ENCODE measurements at regions not wholly inside any gene's neighbourhood (a gene's known extent, or its start where the extent isn't known, plus 50 kb on each side); places are given as distances from the start of the nearest gene placed in this dataset.

- Histone ChIP-seq H2AFZ (no peak overlapping the region), H3K9me3 (ENCODE audit: control insufficient read depth, low read length) (no peaks in the 10 kb centered on the region), H3K27ac (no peak overlapping the region), H3K9ac (no peak overlapping the region), H3K79me2 (no peaks in the 10 kb centered on the region), H3K4me3 (ENCODE audit: low read depth, low read length) (no peak overlapping the region), H3K4me2 (ENCODE audit: low read length) (no peak overlapping the region), H3K36me3 (ENCODE audit: control insufficient read depth, insufficient read depth, low read length) (no peaks in the 10 kb centered on the region), H3K27me3 (ENCODE audit: control insufficient read depth, insufficient read depth, low read length) (no peaks in the 10 kb centered on the region), H3K4me1 (no peaks in the 10 kb centered on the region)
- TF ChIP-seq CTCF (IDR thresholded peaks at IDR 0.05): no peak
These were observed 788.7 kb upstream of the KLHL29 start for GRCh38 chr2:22596306-22596705.

- Histone ChIP-seq H3K27me3 (ENCODE audit: control insufficient read depth, insufficient read depth, low read length) (no peaks in the 10 kb centered on the region), H3K4me1 (no peaks in the 10 kb centered on the region), H3K4me3 (ENCODE audit: low read depth, low read length) (no peak overlapping the region), H3K9ac (no peak overlapping the region), H3K79me2 (no peaks in the 10 kb centered on the region), H2AFZ (no peak overlapping the region), H3K36me3 (ENCODE audit: control insufficient read depth, insufficient read depth, low read length) (no peaks in the 10 kb centered on the region), H3K9me3 (ENCODE audit: control insufficient read depth, low read length) (no peaks in the 10 kb centered on the region), H3K27ac (no peak overlapping the region), H3K4me2 (ENCODE audit: low read length) (no peak overlapping the region)
- TF ChIP-seq CTCF (IDR thresholded peaks at IDR 0.05): no peak
These were observed 784.8 kb upstream of the KLHL29 start for GRCh38 chr2:22600156-22600555.

GRCh38 chr2:22600999-22601398 lies 784.0 kb upstream of the KLHL29 start:
- no peak overlapping the region for H3K9ac ChIP-seq
- H2AFZ ChIP-seq: no peak overlapping the region
- H3K27ac ChIP-seq: no peak overlapping the region
- no peaks in the 10 kb centered on the region for H3K27me3 ChIP-seq (ENCODE audit: control insufficient read depth, insufficient read depth, low read length)
- no peak overlapping the region for H3K4me3 ChIP-seq (ENCODE audit: low read depth, low read length)
- H3K4me1 ChIP-seq: no peaks in the 10 kb centered on the region
- H3K79me2 ChIP-seq: no peaks in the 10 kb centered on the region
- no peaks in the 10 kb centered on the region for H3K9me3 ChIP-seq (ENCODE audit: control insufficient read depth, low read length)
- H3K4me2 ChIP-seq (ENCODE audit: low read length): no peak overlapping the region
- no peak for TF ChIP-seq CTCF (IDR thresholded peaks at IDR 0.05)
- H3K36me3 ChIP-seq (ENCODE audit: control insufficient read depth, insufficient read depth, low read length): no peaks in the 10 kb centered on the region

- Histone ChIP-seq H3K27me3 (ENCODE audit: control insufficient read depth, insufficient read depth, low read length) (no peaks in the 10 kb centered on the region), H2AFZ (no peak overlapping the region), H3K4me3 (ENCODE audit: low read depth, low read length) (no peak overlapping the region), H3K36me3 (ENCODE audit: control insufficient read depth, insufficient read depth, low read length) (no peaks in the 10 kb centered on the region), H3K4me1 (no peaks in the 10 kb centered on the region), H3K4me2 (ENCODE audit: low read length) (no peak overlapping the region), H3K9me3 (ENCODE audit: control insufficient read depth, low read length) (no peaks in the 10 kb centered on the region), H3K27ac (no peak overlapping the region), H3K9ac (no peak overlapping the region), H3K79me2 (no peaks in the 10 kb centered on the region)
- no peak for TF ChIP-seq CTCF (IDR thresholded peaks at IDR 0.05)
These were observed 780.8 kb upstream of the KLHL29 start for GRCh38 chr2:22604136-22604535.

GRCh38 chr2:22616031-22616430 lies 768.9 kb upstream of the KLHL29 start:
- Histone ChIP-seq H3K36me3 (ENCODE audit: control insufficient read depth, insufficient read depth, low read length) (no peaks in the 10 kb centered on the region), H3K9ac (no peak overlapping the region), H3K79me2 (no peaks in the 10 kb centered on the region), H3K4me2 (ENCODE audit: low read length) (no peak overlapping the region), H3K4me1 (no peaks in the 10 kb centered on the region), H3K9me3 (ENCODE audit: control insufficient read depth, low read length) (no peaks in the 10 kb centered on the region), H3K4me3 (ENCODE audit: low read depth, low read length) (no peak overlapping the region), H2AFZ (no peak overlapping the region), H3K27me3 (ENCODE audit: control insufficient read depth, insufficient read depth, low read length) (no peaks in the 10 kb centered on the region), H3K27ac (no peak overlapping the region)
- TF ChIP-seq CTCF (IDR thresholded peaks at IDR 0.05): no peak

Data from parathyroid adenoma (tissue), 2 donors.